ENCODE measurements at regions not wholly inside any gene's neighbourhood (a gene's known extent, or its start where the extent isn't known, plus 50 kb on each side); places are given as distances from the start of the nearest gene placed in this dataset.
"Not testable (repeated sequence)": the region's sequence is repeated elsewhere in the genome, so short reads cannot be mapped to it uniquely, and the experiment has no call there.

GRCh38 chr17:47066841-47067682, 88.0 kb upstream of the RPRML start:
- DNase-seq, result peak; percentile 90

- DNase-seq, result no peak
Observed at GRCh38 chr17:47066095-47066494, 87.0 kb upstream of the RPRML start.

- no peak for DNase-seq
Observed at GRCh38 chr17:47064684-47065083, 85.6 kb upstream of the RPRML start.

GRCh38 chr17:47063475-47063874, 84.4 kb upstream of the RPRML start:
- no peak for DNase-seq

GRCh38 chr17:47062851-47063250, 83.8 kb upstream of the RPRML start:
- not testable (repeated sequence) for DNase-seq

GRCh38 chr17:47060005-47060404, 81.0 kb upstream of the RPRML start:
- DNase-seq, result not testable (repeated sequence)

- DNase-seq, result no peak
Observed at GRCh38 chr17:47057830-47058229, 78.8 kb upstream of the RPRML start.

GRCh38 chr17:47057279-47057678, 78.2 kb upstream of the RPRML start:
- DNase-seq, result not testable (repeated sequence)

GRCh38 chr17:47056687-47057086, 77.6 kb upstream of the RPRML start:
- DNase-seq, result not testable (repeated sequence)

Measured in EL (cell line).